Nephron progenitor cell (in vitro differentiated cells): ENCODE measurements at regions not wholly inside any gene's neighbourhood (a gene's known extent, or its start where the extent isn't known, plus 50 kb on each side); places are given as distances from the start of the nearest gene placed in this dataset.

Source experiments
- DNase-seq: peaks from one replicate; pipeline ENCODE4 v3.0.0; 2021
- H3K27ac Mint-ChIP-seq: 2 replicates; pipeline ENCODE4 v1.8.0; 2021; ENCODE audit warnings: mild to moderate bottlenecking, moderate library complexity, mixed read lengths
- H3K27me3 Mint-ChIP-seq: 2 replicates; pipeline ENCODE4 v1.8.0; 2021; ENCODE audit warnings: mild to moderate bottlenecking, low read depth, mixed read lengths; ENCODE audit not compliant: poor library complexity
- H3K36me3 Mint-ChIP-seq: 2 replicates; pipeline ENCODE4 v1.8.0; 2021; ENCODE audit warnings: low read depth, mixed read lengths
- H3K4me1 Mint-ChIP-seq: 2 replicates; pipeline ENCODE4 v1.8.0; 2021; ENCODE audit warnings: mixed read lengths
- H3K4me3 Mint-ChIP-seq: 2 replicates; pipeline ENCODE4 v1.8.0; 2021; ENCODE audit warnings: mild to moderate bottlenecking, moderate library complexity, mixed read lengths
- H3K9me3 Mint-ChIP-seq: 2 replicates; pipeline ENCODE4 v1.8.0; 2021; ENCODE audit warnings: mild to moderate bottlenecking, moderate library complexity, mixed read lengths
- CTCF ChIP-seq: fragments of 200-600 bp; sonication (generic); IDR thresholded peaks from 2 replicates; pipeline ENCODE4 v1.5.0; 2021; ENCODE audit warnings: antibody characterized with exemption

GRCh38 chr6:101231606-101232235, 161.8 kb upstream of the GRIK2 start:
- Mint-ChIP-seq H3K9me3 (no peaks in the 10 kb centered on the region), H3K27ac (no peak overlapping the region), H3K27me3 (peaks cover 2% of the 10 kb centered on the region), H3K4me3 (no peak overlapping the region), H3K4me1 (no peaks in the 10 kb centered on the region), H3K36me3 (no peaks in the 10 kb centered on the region)
- TF ChIP-seq CTCF: no peak
- no peak for DNase-seq

DNA sequence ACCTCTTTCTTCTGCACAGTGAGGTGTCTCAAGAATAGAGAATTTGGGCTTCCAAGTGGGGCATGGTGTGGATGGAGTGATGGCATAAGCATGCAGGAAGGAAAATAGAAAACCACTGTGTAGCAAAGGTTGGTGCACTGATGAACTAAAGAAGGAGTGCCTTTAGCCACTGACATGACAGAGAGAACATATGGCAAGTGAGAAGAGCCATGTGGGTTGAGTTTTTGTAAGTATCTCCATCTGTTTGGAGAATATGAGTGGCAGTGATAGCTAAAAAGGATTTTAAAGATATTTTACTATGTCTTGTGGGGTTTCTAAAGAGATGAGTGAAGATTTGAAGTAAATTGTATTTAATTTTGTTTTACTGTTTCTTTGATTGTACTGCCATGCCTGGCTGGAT, 160.5 kb upstream of the GRIK2 start:
- no peaks in the 10 kb centered on the region for H3K9me3 Mint-ChIP-seq
- DNase-seq: no peak
- H3K27ac Mint-ChIP-seq: no peak overlapping the region
- no peak for TF ChIP-seq CTCF
- no peaks in the 10 kb centered on the region for H3K36me3 Mint-ChIP-seq
- H3K4me1 Mint-ChIP-seq: no peaks in the 10 kb centered on the region
- peaks cover 2% of the 10 kb centered on the region for H3K27me3 Mint-ChIP-seq
- H3K4me3 Mint-ChIP-seq: no peak overlapping the region

GRCh38 chr6:101236709-101237108, 156.8 kb upstream of the GRIK2 start:
- no peak overlapping the region for H3K27ac Mint-ChIP-seq
- no peaks in the 10 kb centered on the region for H3K9me3 Mint-ChIP-seq
- H3K4me3 Mint-ChIP-seq: no peak overlapping the region
- no peaks in the 10 kb centered on the region for H3K36me3 Mint-ChIP-seq
- H3K27me3 Mint-ChIP-seq: peaks cover 2% of the 10 kb centered on the region
- no peaks in the 10 kb centered on the region for H3K4me1 Mint-ChIP-seq
- TF ChIP-seq CTCF: no peak
- no peak for DNase-seq

GRCh38 chr6:101241442-101241841, 152.1 kb upstream of the GRIK2 start:
- Mint-ChIP-seq H3K4me3 (no peak overlapping the region), H3K9me3 (peaks cover 3% of the 10 kb centered on the region), H3K27ac (no peak overlapping the region), H3K36me3 (no peaks in the 10 kb centered on the region), H3K4me1 (no peaks in the 10 kb centered on the region), H3K27me3 (no peaks in the 10 kb centered on the region)
- no peak for DNase-seq
- no peak for TF ChIP-seq CTCF

DNA sequence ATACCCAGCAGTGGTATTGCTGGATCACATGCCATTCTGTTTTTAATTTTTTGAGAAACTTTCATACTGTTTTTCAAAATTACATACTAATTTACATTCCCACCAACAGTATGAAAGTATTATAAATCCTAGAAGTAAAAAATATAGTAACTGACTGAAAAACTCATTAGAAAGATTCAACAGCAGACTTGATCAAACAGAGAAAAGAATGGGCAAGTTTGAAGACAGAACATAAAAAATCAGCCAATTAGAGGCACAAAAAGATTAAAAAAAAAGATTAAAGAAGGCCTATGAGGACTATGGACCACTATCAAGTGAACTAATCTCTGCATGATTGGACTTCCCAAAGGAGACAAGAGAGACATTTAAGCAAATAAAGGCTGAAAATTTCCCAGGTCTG, 144.0 kb upstream of the GRIK2 start:
- Mint-ChIP-seq H3K36me3 (peaks cover 5% of the 10 kb centered on the region), H3K4me1 (no peaks in the 10 kb centered on the region), H3K9me3 (peaks cover 47% of the 10 kb centered on the region), H3K4me3 (no peak overlapping the region), H3K27me3 (peaks cover 2% of the 10 kb centered on the region), H3K27ac (no peak overlapping the region)
- TF ChIP-seq CTCF: no peak
- DNase-seq: no peak

- Mint-ChIP-seq H3K9me3 (peaks cover 29% of the 10 kb centered on the region), H3K27ac (no peak overlapping the region)
Measured at GRCh38 chr6:101257163-101257562, 136.3 kb upstream of the GRIK2 start.

More at GRCh38 chr6:101257163-101257562, 136.3 kb upstream of the GRIK2 start:
- no peak for TF ChIP-seq CTCF
- Mint-ChIP-seq H3K4me1 (no peaks in the 10 kb centered on the region), H3K4me3 (no peak overlapping the region), H3K36me3 (peaks cover 4% of the 10 kb centered on the region), H3K27me3 (no peaks in the 10 kb centered on the region)
- DNase-seq: no peak
